ENCODE measurements at regions not wholly inside any gene's neighbourhood (a gene's known extent, or its start where the extent isn't known, plus 50 kb on each side); places are given as distances from the start of the nearest gene placed in this dataset.

GRCh38 chr1:163980394-163980793 is 578.6 kb upstream of the PBX1 start (continued):
- TF ChIP-seq, protein P1, sequence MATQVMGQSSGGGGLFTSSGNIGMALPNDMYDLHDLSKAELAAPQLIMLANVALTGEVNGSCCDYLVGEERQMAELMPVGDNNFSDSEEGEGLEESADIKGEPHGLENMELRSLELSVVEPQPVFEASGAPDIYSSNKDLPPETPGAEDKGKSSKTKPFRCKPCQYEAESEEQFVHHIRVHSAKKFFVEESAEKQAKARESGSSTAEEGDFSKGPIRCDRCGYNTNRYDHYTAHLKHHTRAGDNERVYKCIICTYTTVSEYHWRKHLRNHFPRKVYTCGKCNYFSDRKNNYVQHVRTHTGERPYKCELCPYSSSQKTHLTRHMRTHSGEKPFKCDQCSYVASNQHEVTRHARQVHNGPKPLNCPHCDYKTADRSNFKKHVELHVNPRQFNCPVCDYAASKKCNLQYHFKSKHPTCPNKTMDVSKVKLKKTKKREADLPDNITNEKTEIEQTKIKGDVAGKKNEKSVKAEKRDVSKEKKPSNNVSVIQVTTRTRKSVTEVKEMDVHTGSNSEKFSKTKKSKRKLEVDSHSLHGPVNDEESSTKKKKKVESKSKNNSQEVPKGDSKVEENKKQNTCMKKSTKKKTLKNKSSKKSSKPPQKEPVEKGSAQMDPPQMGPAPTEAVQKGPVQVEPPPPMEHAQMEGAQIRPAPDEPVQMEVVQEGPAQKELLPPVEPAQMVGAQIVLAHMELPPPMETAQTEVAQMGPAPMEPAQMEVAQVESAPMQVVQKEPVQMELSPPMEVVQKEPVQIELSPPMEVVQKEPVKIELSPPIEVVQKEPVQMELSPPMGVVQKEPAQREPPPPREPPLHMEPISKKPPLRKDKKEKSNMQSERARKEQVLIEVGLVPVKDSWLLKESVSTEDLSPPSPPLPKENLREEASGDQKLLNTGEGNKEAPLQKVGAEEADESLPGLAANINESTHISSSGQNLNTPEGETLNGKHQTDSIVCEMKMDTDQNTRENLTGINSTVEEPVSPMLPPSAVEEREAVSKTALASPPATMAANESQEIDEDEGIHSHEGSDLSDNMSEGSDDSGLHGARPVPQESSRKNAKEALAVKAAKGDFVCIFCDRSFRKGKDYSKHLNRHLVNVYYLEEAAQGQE (IDR thresholded peaks at IDR 0.05; ENCODE audit: low read depth): no peak
- no peak for TF ChIP-seq FOSL1 (IDR thresholded peaks at IDR 0.05; ENCODE audit: low read depth)
- no peak for TF ChIP-seq POLR2A (IDR thresholded peaks at IDR 0.05; ENCODE audit: borderline replicate concordance, extremely low read depth, insufficient read depth, insufficient read length)
- TF ChIP-seq JUND (IDR thresholded peaks at IDR 0.05): no peak
- TF ChIP-seq SP1 (IDR thresholded peaks at IDR 0.05; ENCODE audit: low read depth): no peak
- TF ChIP-seq SIN3A (IDR thresholded peaks at IDR 0.05; ENCODE audit: low read depth): no peak
- no peak for TF ChIP-seq EGR1 (IDR thresholded peaks at IDR 0.05; ENCODE audit: low read depth)
- no peak for TF ChIP-seq YY1 (IDR thresholded peaks at IDR 0.05; ENCODE audit: extremely low read depth, insufficient replicate concordance, low read depth, low read length)

DNA sequence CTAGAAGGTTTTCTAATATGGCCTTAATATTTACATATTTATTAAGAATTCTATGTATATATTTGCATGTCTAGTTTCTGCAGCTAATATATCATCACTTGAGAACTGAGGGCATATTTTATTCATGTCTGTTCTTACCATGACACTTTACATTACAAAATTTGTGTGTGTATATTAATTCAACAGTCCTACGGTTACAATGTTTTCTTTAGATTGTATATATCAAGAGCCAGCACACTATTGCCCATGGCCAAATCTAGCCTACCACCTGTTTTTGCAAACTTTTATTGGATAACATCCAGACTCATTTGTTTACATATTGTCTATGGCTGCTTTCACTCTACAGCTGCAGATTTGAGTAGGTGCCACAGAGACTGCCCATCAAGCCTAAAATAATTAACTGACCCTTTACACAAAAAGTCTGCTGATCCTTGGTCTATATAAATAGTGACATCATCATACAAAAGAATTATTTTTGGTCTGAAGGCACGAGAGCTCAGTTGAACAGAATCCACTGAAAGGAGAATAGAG is 577.4 kb upstream of the PBX1 start:
- ChIA-PET POLR2A (no interaction called here), RAD21 (ENCODE audit: low non-redundant PET in 1 of 2, low total read pairs in 2 of 2, uncharacterized antibody in 2 of 2, unreplicated experiment in 2 of 2) (no interaction called here), CTCF (no interaction called here)
- intact Hi-C loops (cut with micrococcal nuclease): no loop called here
- Histone ChIP-seq H3K27ac (ENCODE audit: low read depth, low read length) (no peak overlapping the region), H3K4me3 (replicated peaks in 1 of 2; ENCODE audit: low read depth in 1 of 2, low read length in 2 of 2) (no peak overlapping the region), H2AFZ (ENCODE audit: low read depth, low read length, poor library complexity, severe bottlenecking) (no peak overlapping the region), H3K27me3 (ENCODE audit: insufficient read depth, low read length) (no peaks in the 10 kb centered on the region), H3K9me3 (ENCODE audit: control insufficient read depth in 1 of 2, insufficient read depth in 1 of 2, low read depth in 1 of 2, low read length in 2 of 2) (no peaks in the 10 kb centered on the region), H3K36me3 (ENCODE audit: control insufficient read depth in 1 of 2, insufficient read depth in 2 of 2, low read length in 2 of 2) (no peaks in the 10 kb centered on the region), H4K20me1 (ENCODE audit: insufficient read depth) (no peaks in the 10 kb centered on the region), H3K9me2 (ENCODE audit: insufficient read depth) (no peaks in the 10 kb centered on the region), H3K4me2 (ENCODE audit: low read length) (no peak overlapping the region), H3K4me1 (ENCODE audit: control insufficient read depth in 1 of 2, insufficient read depth in 2 of 2, low read length in 2 of 2) (no peaks in the 10 kb centered on the region), H3K79me2 (ENCODE audit: insufficient read depth, low read length) (no peaks in the 10 kb centered on the region), H3K9ac (ENCODE audit: low read length) (no peak overlapping the region)
- no peak for DNase-seq (ENCODE audit: low read depth, low spot score)
- ATAC-seq: no peak
- TF ChIP-seq CEBPB (IDR thresholded peaks at IDR 0.05; ENCODE audit: low read depth) (no peak), EZH2 (IDR thresholded peaks at IDR 0.05) (no peak), ATF3 (IDR thresholded peaks at IDR 0.05) (no peak), SIN3A (IDR thresholded peaks at IDR 0.05; ENCODE audit: low read depth) (no peak), YY1 (IDR thresholded peaks at IDR 0.05; ENCODE audit: extremely low read depth, insufficient replicate concordance, low read depth, low read length) (no peak), ZNF274 (IDR thresholded peaks at IDR 0.05; ENCODE audit: low read depth, low read length) (no peak), SP1 (IDR thresholded peaks at IDR 0.05; ENCODE audit: low read depth) (no peak), ZBTB33 (IDR thresholded peaks at IDR 0.05; ENCODE audit: extremely low read depth, insufficient replicate concordance, low read length) (no peak), ELF1 (IDR thresholded peaks at IDR 0.05; ENCODE audit: borderline replicate concordance, low read depth) (no peak)
- TF ChIP-seq, protein P1 (IDR thresholded peaks at IDR 0.05; ENCODE audit: low read depth): no peak
- BruUV-seq (replicated peaks): no TSS peak

All from HCT116 (cell line).